Heart left ventricle (tissue), 16 donors: ENCODE measurements at regions not wholly inside any gene's neighbourhood (a gene's known extent, or its start where the extent isn't known, plus 50 kb on each side); places are given as distances from the start of the nearest gene placed in this dataset.

Experiments
- ATAC-seq, 4 donors: fragments of 200-7000 bp; cut with Tn5 transposase; one replicate each; pipeline ENCODE4 v1.9.1; 2020 to 2022; ENCODE audit warnings: moderate library complexity in 4 of 4, mild to moderate bottlenecking in 3 of 4, moderate number of reproducible peaks in 1 of 4
- DNase-seq, 5 donors: peaks; one replicate each; pipeline ENCODE4 v3.0.0-alpha.2; 2020
- H3K27ac ChIP-seq, 12 donors: fragments of 200-600 bp; sonication (generic) in 4 of 12; one replicate each; pipeline versions ENCODE4 v1.5.0 to v1.8.0; 2016 to 2022; ENCODE audit warnings: mild to moderate bottlenecking in 2 of 12
- H3K27me3 ChIP-seq, 9 donors: fragments of 200-600 bp; sonication (generic) in 2 of 9; one replicate each; pipeline versions ENCODE4 v1.5.1 to v1.8.0; 2016 to 2022; ENCODE audit warnings: mild to moderate bottlenecking in 3 of 9
- H3K36me3 ChIP-seq, 9 donors: fragments of 200-600 bp; sonication (generic) in 2 of 9; one replicate each; pipeline versions ENCODE4 v1.5.0 to v1.8.0; 2018 to 2022; ENCODE audit warnings: mild to moderate bottlenecking in 2 of 9
- H3K4me1 ChIP-seq, 12 donors: fragments of 200-600 bp; sonication (generic) in 4 of 12; one replicate each; pipeline versions ENCODE4 v1.5.0 to v1.8.0; 2016 to 2022; ENCODE audit warnings: mild to moderate bottlenecking in 3 of 12
- H3K4me3 ChIP-seq, 12 donors: fragments of 200-600 bp; sonication (generic) in 4 of 12; one replicate each; pipeline versions ENCODE4 v1.5.0 to v1.8.0; 2017 to 2022; ENCODE audit warnings: mild to moderate bottlenecking in 9 of 12, moderate library complexity in 4 of 12
- H3K9me3 ChIP-seq, 12 donors: fragments of 200-600 bp; sonication (generic) in 4 of 12; one replicate each; pipeline versions ENCODE4 v1.5.0 to v1.8.0; 2016 to 2022; ENCODE audit warnings: mild to moderate bottlenecking in 1 of 12
- POLR2A ChIP-seq, 2 donors: fragments of 450-650 bp; IDR thresholded peaks; one replicate each; pipeline ENCODE4 v1.6.1; 2017; ENCODE audit warnings: antibody characterized with exemption in 2 of 2, mild to moderate bottlenecking in 2 of 2, moderate library complexity in 2 of 2
- WGBS, 4 donors: extraction: QIAGEN DNeasy Blood & Tissue Kit in 2 of 4; methylation state at CpG; one replicate each; pipeline versions ENCODE4 v1.1.5 to v1.1.7; 2013 to 2018; 5-methylcytosine and 5-hydroxymethylcytosine counted together
- intact Hi-C, 10 donors: fragments of 100-400 bp; cut with DNase I; formaldehyde crosslinking; loops; one replicate each; pipeline versions ENCODE4 v1.11.1 to v1.14.2; 2022
- TF ChIP-seq, protein P1 (sequence below), 12 donors: fragments of 200-600 bp; sonication (generic) in 4 of 12; IDR thresholded peaks; one replicate each; pipeline versions ENCODE4 v1.5.0 to v1.8.0; 2018 to 2022; ENCODE audit warnings: antibody characterized with exemption in 12 of 12, mild to moderate bottlenecking in 5 of 12
- donor health status: ischemic (EF 13 %, LVEDD 7.1; RV severe dilation, severe dysfunction).
- donor health status: healthy with polysubstance abuse.
- donor health status: DM: no; HTN: yes; CAD: no.
- donor health status: DM: no; HTN: no; CAD: no.
- donor health status: ischemic (EF 25% LVEDD 6.9; RV normal size, moderate dysfunction).
- donor health status: ischemic (EF 25% LVEDD 5.7; RV mildly dilated, moderate dysfunction).
- donor health status: healthy.
- donor health status: DM: yes; HTN: yes; CAD: no.
- donor health status: ischemic (EF 35%, LVEDD 5.7; RV mildly dilated, moderate dysfunction).
- donor health status: nonischemic (EF 11% LVEDD 7.7; RV severe dilation, severe dysfunction).
- donor health status: DM: yes; HTN: yes; CAD: no.
- donor health status: PGD.
- donor health status: ischemic (EF 29% LVEDD 5.4; RV normal size, mild dysfunction).
- donor health status: nonischemic (EF 23%, LVEDD 6.1; RV moderate dilation, normal function).

DNA sequence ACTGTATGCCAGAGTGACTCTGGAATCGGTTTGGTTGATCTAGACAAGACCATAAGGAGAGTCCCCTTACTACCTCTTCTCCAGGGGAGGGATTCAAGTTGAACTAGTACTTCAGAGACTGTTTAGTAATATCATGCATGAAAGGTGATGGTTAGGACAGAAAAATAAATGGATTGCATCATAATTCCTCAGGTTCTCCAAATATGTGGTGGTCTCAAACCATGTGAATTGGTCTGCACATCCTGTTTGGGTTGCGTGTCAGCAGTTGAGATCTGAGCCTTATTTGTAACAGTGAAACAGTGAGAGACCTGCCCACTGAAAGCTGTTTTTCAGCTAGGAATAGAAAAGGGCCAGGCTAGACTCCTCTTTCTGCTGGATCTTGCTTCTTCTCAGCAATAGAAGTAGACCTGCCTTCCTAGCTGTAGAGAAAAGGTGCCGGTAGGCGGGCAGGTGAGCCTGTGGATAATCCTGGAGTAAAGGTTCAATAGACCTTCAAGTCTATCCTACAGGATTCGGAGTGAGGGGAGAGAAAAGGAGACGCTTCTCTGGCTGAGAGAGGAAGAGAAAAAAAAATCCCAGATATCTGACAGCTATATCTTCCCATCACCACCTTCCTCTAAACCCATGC lies 258.5 kb upstream of the E2F7 start:
- Histone ChIP-seq H3K27me3 (peaks cover 0 to 17% (median 0%) of the 10 kb centered on the region in 9 donors), H3K36me3 (no peaks in the 10 kb centered on the region), H3K4me3 (peak overlapping the region in 6 of 12 donors; percentile 70 to 93 (median 84)), H3K27ac (no peak overlapping the region), H3K9me3 (no peaks in the 10 kb centered on the region), H3K4me1 (peaks cover 0 to 14% (median 5%) of the 10 kb centered on the region in 12 donors)
- DNase-seq = no peak
- TF ChIP-seq, protein P1, sequence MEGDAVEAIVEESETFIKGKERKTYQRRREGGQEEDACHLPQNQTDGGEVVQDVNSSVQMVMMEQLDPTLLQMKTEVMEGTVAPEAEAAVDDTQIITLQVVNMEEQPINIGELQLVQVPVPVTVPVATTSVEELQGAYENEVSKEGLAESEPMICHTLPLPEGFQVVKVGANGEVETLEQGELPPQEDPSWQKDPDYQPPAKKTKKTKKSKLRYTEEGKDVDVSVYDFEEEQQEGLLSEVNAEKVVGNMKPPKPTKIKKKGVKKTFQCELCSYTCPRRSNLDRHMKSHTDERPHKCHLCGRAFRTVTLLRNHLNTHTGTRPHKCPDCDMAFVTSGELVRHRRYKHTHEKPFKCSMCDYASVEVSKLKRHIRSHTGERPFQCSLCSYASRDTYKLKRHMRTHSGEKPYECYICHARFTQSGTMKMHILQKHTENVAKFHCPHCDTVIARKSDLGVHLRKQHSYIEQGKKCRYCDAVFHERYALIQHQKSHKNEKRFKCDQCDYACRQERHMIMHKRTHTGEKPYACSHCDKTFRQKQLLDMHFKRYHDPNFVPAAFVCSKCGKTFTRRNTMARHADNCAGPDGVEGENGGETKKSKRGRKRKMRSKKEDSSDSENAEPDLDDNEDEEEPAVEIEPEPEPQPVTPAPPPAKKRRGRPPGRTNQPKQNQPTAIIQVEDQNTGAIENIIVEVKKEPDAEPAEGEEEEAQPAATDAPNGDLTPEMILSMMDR (IDR thresholded peaks at IDR 0.05) = no peak
- no peak for TF ChIP-seq POLR2A (IDR thresholded peaks at IDR 0.05)
- ATAC-seq = no peak
- intact Hi-C loops = loop anchor here in 7 of 10 donors (5.0 to 10.0 kb wide), 7 partner anchors 111 to 363 kb away; partner anchors contain the start of gene E2F7 (in 2 of the 7)
- 82 to 85% (median 83%) methylated on average over 6 of the region's 6 CpGs for WGBS, 4 donors

DNA sequence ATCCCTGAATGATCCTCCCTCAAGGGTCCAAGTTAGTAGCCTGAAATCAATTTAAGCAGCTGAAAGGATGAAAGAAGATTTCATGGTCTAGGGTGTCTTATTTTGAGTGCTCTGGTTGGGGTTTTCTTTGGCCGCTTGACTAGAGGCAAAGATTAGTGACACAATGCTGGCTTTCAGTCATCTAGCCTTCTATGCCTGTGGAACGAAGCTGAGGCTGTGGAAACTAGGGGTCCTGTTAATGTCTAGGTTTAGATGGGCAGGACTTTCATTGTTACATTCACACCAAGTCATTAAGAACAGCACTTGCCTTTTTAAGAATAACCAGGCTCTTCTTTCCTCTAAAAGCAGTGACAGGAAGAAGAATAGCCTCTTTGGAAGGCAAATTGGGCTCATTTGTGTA lies 253.8 kb upstream of the E2F7 start:
- DNase-seq (no peak), ATAC-seq (no peak)
- Histone ChIP-seq H3K27ac (no peak overlapping the region), H3K27me3 (no peaks in the 10 kb centered on the region), H3K4me1 (peaks cover 0 to 6% (median 2%) of the 10 kb centered on the region in 12 donors), H3K9me3 (no peaks in the 10 kb centered on the region), H3K36me3 (no peaks in the 10 kb centered on the region), H3K4me3 (no peak overlapping the region)
- 84 to 91% (median 89%) methylated on average over 2 of the region's 2 CpGs for WGBS, 4 donors
- intact Hi-C loops = loop anchor here in 1 of 10 donors (10.0 kb wide), 1 partner anchor 366 kb away; no protein-coding TSS in a partner anchor
- no peak for TF ChIP-seq POLR2A (IDR thresholded peaks at IDR 0.05)
- TF ChIP-seq, protein P1 (IDR thresholded peaks at IDR 0.05) = no peak

DNA sequence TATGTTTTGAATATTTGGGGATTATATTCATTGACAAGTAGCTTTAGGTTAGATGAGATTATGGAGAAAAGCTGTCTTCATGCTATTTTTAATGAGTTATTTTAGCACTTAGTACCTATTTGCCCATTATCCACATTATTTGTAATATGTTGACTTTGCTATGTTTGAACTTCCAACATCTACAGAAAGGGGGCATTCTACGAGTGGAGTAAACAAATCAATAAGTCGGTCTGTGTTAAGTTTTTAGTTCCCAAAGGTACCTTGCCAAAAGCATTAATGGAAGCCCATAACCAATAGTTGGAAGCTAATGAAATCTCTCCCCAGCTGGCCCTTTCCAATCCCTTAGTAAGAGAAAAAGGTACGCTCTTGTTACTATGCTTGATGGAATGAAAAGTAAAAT lies 250.0 kb upstream of the E2F7 start:
- no peak for TF ChIP-seq POLR2A (IDR thresholded peaks at IDR 0.05)
- TF ChIP-seq, protein P1 (IDR thresholded peaks at IDR 0.05) = no peak
- Histone ChIP-seq H3K9me3 (no peaks in the 10 kb centered on the region), H3K27me3 (no peaks in the 10 kb centered on the region), H3K27ac (no peak overlapping the region), H3K4me1 (peaks cover 0 to 3% (median 0%) of the 10 kb centered on the region in 12 donors), H3K4me3 (no peak overlapping the region), H3K36me3 (no peaks in the 10 kb centered on the region)
- no peak for DNase-seq
- WGBS, 4 donors = 92 to 96% (median 95%) methylated on average over 3 of the region's 3 CpGs
- ATAC-seq = no peak
- intact Hi-C loops = loop anchor here in 1 of 10 donors (10.0 kb wide), 1 partner anchor 369 kb away; no protein-coding TSS in a partner anchor

DNA sequence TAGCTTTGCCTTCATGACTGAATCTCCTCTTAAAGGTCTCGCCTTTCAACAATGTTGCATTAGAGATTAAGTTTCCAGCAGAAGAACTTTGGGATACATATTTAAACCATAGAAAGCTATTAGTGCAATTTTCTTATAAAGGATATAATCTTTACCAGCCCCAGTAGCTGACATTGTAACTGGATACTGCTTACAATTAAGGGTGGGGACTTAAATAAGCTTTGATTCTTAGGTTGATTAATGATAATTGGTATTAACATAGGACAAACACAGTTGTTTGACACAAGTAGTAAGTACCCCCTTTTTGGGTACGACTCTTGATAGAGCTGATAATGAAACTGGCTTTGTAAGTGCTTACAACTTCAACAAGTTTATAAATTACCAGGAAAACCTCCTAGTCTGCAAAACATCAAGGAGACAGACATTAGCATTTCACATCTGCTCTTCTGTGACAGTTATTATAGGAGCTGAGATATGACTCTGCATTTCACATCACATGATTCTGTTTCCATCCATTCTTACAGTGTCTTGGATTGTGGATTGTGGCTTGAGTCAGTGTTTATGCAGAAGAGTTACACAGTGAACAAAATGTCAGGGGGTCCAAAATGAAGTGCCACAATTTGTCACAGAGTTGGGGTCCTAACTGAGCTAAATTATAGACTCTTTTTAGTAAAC lies 249.1 kb upstream of the E2F7 start:
- Histone ChIP-seq H3K36me3 (no peaks in the 10 kb centered on the region), H3K27me3 (no peaks in the 10 kb centered on the region), H3K27ac (no peak overlapping the region), H3K4me3 (no peak overlapping the region), H3K9me3 (no peaks in the 10 kb centered on the region), H3K4me1 (peaks cover 0 to 3% (median 0%) of the 10 kb centered on the region in 12 donors)
- DNase-seq (no peak), ATAC-seq (peak in 1 of 4 donors; percentile 33)
- WGBS, 4 donors = 57 to 70% (median 66%) methylated on average over 2 of the region's 2 CpGs
- intact Hi-C loops = loop anchor here in 1 of 10 donors (10.0 kb wide), 1 partner anchor 370 kb away; no protein-coding TSS in a partner anchor
- no peak for TF ChIP-seq POLR2A (IDR thresholded peaks at IDR 0.05)
- TF ChIP-seq, protein P1 (IDR thresholded peaks at IDR 0.05) = no peak
